Adipocyte (in vitro differentiated cells): ENCODE measurements at regions not wholly inside any gene's neighbourhood (a gene's known extent, or its start where the extent isn't known, plus 50 kb on each side); places are given as distances from the start of the nearest gene placed in this dataset.

Source experiments
- DNase-seq: peaks from one replicate; pipeline ENCODE4 v3.0.0-alpha.2; 2015; ENCODE audit warnings: low read depth
- H3K27me3 ChIP-seq: replicated peaks from 2 replicates; pipeline ENCODE4 v1.7.0; 2013; ENCODE audit warnings: mild to moderate bottlenecking, low read length, moderate library complexity; ENCODE audit not compliant: control insufficient read depth, insufficient read depth
- H3K36me3 ChIP-seq: 2 replicates; pipeline ENCODE4 v1.7.0; 2013; ENCODE audit warnings: low read length, mild to moderate bottlenecking, moderate library complexity; ENCODE audit not compliant: control insufficient read depth, insufficient read depth, severe bottlenecking
- H3K4me1 ChIP-seq: 2 replicates; pipeline ENCODE4 v1.7.0; 2013; ENCODE audit warnings: mild to moderate bottlenecking, low read length, moderate library complexity; ENCODE audit not compliant: control insufficient read depth, insufficient read depth
- H3K4me3 ChIP-seq: 2 replicates; pipeline ENCODE4 v1.7.0; 2013; ENCODE audit warnings: mild to moderate bottlenecking, low read length, moderate library complexity
- H3K9ac ChIP-seq: 2 replicates; pipeline ENCODE4 v1.7.0; 2013; ENCODE audit warnings: mild to moderate bottlenecking, low read length, moderate library complexity
- H3K9me3 ChIP-seq: 2 replicates; pipeline ENCODE4 v1.7.0; 2013; ENCODE audit warnings: mild to moderate bottlenecking, low read length, moderate library complexity; ENCODE audit not compliant: control insufficient read depth

- Histone ChIP-seq H3K9me3 (no peaks in the 10 kb centered on the region), H3K36me3 (peaks cover 21% of the 10 kb centered on the region), H3K9ac (no peak overlapping the region), H3K27me3 (no peaks in the 10 kb centered on the region), H3K4me1 (peaks cover 9% of the 10 kb centered on the region), H3K4me3 (no peak overlapping the region)
- no peak for DNase-seq
Measured at GRCh38 chr14:95409477-95410272, 90.0 kb upstream of the CLMN start.

DNA sequence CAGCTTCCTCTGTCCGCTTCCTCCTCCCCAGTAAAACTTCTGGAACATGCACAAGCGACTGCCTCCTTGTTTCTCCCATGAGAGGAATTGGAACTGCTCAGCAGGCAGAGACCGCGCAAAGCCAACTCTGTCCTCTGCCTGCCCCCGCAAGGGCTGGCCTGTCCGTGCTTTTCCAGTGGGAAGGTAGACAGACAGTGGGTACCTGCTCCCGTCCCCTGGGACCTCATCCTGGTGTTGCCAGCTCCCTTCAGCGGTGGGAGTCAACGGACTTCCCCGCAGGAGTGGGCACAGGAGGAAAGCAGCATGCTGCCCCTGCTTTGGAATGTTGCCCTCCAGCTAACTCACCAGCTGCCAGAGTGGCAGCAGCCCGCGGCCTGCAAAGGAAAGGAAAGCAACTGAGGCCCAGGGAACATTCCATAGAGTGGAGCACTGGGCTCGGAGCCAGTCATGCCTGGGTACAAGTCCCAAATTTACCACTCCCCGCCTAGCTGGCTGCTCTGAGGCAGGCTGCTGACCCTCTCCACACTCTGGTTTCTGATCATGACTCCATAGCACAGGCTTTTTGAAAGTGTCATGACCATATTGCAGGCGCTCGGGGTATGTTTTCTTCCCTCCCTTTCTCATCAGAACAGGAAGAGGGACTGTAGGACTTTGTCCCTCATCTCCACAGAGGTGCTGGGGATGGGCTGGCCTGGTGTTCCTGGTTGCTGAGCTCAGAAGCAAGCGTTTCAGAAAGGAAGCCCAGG, 89.2 kb upstream of the CLMN start:
- Histone ChIP-seq H3K9ac (no peak overlapping the region), H3K9me3 (no peaks in the 10 kb centered on the region), H3K36me3 (peaks cover 21% of the 10 kb centered on the region), H3K27me3 (no peaks in the 10 kb centered on the region), H3K4me3 (no peak overlapping the region), H3K4me1 (peaks cover 9% of the 10 kb centered on the region)
- DNase-seq = no peak

DNA sequence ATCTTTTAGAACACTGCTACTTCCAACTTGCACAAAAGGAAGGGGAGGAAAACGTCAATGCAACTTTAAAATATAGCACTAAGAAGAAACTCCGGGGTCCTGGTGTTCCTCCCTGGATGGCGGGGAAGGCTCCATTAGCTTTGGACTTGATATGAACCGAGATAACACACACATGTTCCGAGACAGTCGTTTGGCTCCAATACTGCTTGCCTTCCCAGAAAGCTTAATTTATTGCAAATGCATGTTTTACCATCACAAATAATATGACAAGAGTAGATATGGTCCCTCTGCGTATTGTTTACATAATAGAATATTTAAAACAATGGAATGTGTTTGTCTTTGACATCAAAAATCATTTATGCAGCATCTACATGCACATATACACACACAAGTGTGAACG, 87.6 kb upstream of the CLMN start:
- Histone ChIP-seq H3K9ac (no peak overlapping the region), H3K4me1 (peaks cover 9% of the 10 kb centered on the region), H3K9me3 (no peaks in the 10 kb centered on the region), H3K27me3 (no peaks in the 10 kb centered on the region), H3K36me3 (peaks cover 21% of the 10 kb centered on the region), H3K4me3 (no peak overlapping the region)
- no peak for DNase-seq

- peaks cover 16% of the 10 kb centered on the region for H3K36me3 ChIP-seq
- no peak for DNase-seq
Measured at GRCh38 chr14:95406756-95407277, 87.1 kb upstream of the CLMN start.

DNA sequence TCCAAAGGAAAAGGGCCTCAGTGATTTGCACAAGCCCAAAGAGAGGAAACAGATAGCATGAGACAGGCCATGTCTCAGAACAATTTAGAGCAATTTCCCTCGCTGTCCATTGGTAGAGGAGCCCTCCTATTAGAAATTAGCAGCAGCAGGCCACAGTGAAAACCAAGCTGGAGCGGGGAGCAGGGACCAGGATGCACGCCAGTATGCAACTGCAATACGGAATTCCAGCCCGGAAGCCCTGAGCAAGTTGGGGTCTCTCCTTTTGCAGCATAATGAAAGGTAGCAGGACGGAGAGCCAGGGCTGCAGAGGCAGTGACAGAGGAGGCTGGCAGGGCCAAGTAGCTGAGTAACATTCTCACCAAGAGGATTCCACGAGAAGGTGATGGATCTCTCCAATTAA, 84.9 kb upstream of the CLMN start:
- Histone ChIP-seq H3K36me3 (no peaks in the 10 kb centered on the region), H3K4me1 (peaks cover 13% of the 10 kb centered on the region), H3K27me3 (no peaks in the 10 kb centered on the region), H3K9me3 (no peaks in the 10 kb centered on the region), H3K9ac (no peak overlapping the region), H3K4me3 (no peak overlapping the region)
- DNase-seq = no peak

More at GRCh38 chr14:95406756-95407277, 87.1 kb upstream of the CLMN start:
- no peak overlapping the region for H3K9ac ChIP-seq
- H3K4me1 ChIP-seq = peaks cover 13% of the 10 kb centered on the region
- H3K9me3 ChIP-seq = no peaks in the 10 kb centered on the region
- no peaks in the 10 kb centered on the region for H3K27me3 ChIP-seq
- H3K4me3 ChIP-seq = no peak overlapping the region

- Histone ChIP-seq H3K27me3 (no peaks in the 10 kb centered on the region), H3K4me1 (peaks cover 9% of the 10 kb centered on the region), H3K4me3 (no peak overlapping the region), H3K9me3 (no peaks in the 10 kb centered on the region), H3K36me3 (no peaks in the 10 kb centered on the region), H3K9ac (no peak overlapping the region)
- DNase-seq = no peak
Measured at GRCh38 chr14:95402578-95402977, 82.9 kb upstream of the CLMN start.

GRCh38 chr14:95402176-95402575, 82.5 kb upstream of the CLMN start:
- no peak for DNase-seq
- H3K4me1 ChIP-seq = peaks cover 9% of the 10 kb centered on the region
- no peak overlapping the region for H3K9ac ChIP-seq
- no peaks in the 10 kb centered on the region for H3K36me3 ChIP-seq
- H3K27me3 ChIP-seq = no peaks in the 10 kb centered on the region
- no peak overlapping the region for H3K4me3 ChIP-seq
- H3K9me3 ChIP-seq = no peaks in the 10 kb centered on the region

DNA sequence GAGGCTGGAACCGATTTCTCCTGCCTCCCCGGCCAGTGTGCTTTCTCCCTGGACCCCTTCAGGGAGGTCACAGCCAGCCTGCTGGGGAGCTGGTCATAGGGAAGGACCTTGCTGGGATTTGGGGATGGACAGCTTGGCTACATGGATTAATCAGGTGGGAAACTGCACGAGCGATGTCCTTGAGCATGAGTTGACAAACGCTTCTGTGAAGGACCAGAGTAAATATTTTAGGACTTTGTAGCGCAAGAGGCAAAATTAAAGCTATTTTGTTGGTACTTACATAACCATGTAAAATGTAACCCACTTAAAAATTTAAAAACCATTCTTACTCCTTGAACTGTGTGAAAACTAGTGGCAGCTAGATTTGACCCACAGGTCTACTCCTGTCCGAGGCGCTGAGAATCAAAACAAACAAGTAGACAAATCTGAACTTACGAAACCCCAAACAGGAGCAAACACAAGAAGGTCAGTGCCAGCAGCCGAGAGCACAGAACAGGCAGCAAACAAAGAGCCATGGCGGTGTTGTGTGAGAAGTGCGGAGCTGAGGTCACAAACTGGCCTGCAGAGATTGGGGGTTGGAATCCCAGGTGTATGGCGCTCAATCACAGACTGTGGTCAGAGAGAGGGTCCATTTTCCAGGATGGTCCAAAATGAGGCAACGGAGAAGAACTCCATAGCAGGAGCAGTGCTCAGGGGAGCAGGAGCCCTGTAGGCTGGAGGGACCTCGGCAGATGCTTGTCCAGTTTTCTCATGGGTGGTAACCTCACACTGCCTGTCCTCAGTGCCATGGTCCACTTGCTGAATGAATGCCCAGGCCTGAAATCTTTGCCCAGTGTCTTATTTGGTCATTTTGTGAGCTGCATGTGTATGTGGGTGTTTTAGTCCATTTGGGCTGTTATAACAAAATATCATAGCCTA, 79.2 kb upstream of the CLMN start:
- H3K27me3 ChIP-seq = no peaks in the 10 kb centered on the region
- no peak for DNase-seq
- no peaks in the 10 kb centered on the region for H3K9me3 ChIP-seq
- H3K4me3 ChIP-seq = no peak overlapping the region
- H3K4me1 ChIP-seq = peaks cover 4% of the 10 kb centered on the region
- no peaks in the 10 kb centered on the region for H3K36me3 ChIP-seq
- no peak overlapping the region for H3K9ac ChIP-seq

GRCh38 chr14:95397325-95397724, 77.6 kb upstream of the CLMN start:
- H3K4me1 ChIP-seq = peaks cover 4% of the 10 kb centered on the region
- H3K36me3 ChIP-seq = no peaks in the 10 kb centered on the region
- H3K9me3 ChIP-seq = no peaks in the 10 kb centered on the region
- H3K27me3 ChIP-seq = no peaks in the 10 kb centered on the region
- DNase-seq = no peak
- H3K4me3 ChIP-seq = no peak overlapping the region
- no peak overlapping the region for H3K9ac ChIP-seq

DNA sequence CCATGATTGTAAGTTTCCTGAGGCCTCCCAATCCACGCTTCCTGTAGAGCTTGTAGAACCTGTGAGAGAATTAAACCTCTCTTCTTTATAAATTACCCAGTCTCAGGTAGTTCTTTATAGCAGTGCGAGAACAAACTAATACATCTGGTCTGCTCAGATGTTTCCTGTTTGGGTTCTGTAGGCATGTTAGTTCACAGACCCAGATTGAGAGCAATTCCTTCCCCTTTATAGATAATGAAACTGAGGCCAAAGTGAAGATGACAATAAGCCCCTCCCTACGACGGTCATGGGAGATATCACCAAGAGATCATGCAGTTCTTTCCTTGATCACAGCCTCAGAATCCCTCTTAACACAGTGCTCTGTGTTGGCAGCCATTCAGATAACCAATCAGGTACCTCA, 76.5 kb upstream of the CLMN start:
- no peaks in the 10 kb centered on the region for H3K9me3 ChIP-seq
- no peaks in the 10 kb centered on the region for H3K4me1 ChIP-seq
- H3K4me3 ChIP-seq = no peak overlapping the region
- H3K27me3 ChIP-seq = no peaks in the 10 kb centered on the region
- no peak overlapping the region for H3K9ac ChIP-seq
- DNase-seq = no peak
- H3K36me3 ChIP-seq = no peaks in the 10 kb centered on the region
